Loucy (cell line): ENCODE measurements at regions not wholly inside any gene's neighbourhood (a gene's known extent, or its start where the extent isn't known, plus 50 kb on each side); places are given as distances from the start of the nearest gene placed in this dataset.

Experiments
- CTCF ChIP-seq: fragments of 200-600 bp; sonication (generic); conservative IDR thresholded peaks from 2 replicates; pipeline ENCODE4 v1.5.1; 2014; ENCODE audit warnings: mild to moderate bottlenecking, antibody characterized with exemption, low read length
- EZH2phosphoT487 ChIP-seq: fragments of 200-600 bp; IDR thresholded peaks from 2 replicates; pipeline ENCODE4 v1.6.1; 2018; ENCODE audit warnings: antibody characterized with exemption, mild to moderate bottlenecking, moderate library complexity, borderline replicate concordance

DNA sequence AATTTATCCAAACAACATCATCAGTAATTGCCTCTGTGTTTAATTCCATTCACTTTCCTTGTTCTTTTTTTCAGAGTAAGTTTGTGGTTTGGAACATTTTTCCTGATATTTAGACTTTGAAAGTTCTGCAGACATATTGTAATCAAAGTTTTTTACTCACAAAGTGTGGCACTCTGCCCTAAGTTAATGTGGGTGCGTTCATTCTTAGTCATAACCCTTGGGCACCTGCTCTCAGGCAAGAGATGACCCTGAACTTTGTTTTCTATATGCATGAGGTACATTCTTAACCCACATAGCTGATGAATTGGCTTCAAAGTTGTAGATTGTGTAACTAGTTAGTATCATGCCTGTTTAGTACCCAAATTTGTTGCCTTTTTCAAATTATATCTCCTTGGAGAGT is 424.3 kb downstream of the GRXCR1 start:
- no peak for TF ChIP-seq CTCF
- TF ChIP-seq EZH2phosphoT487, result no peak
